ENCODE measurements at regions not wholly inside any gene's neighbourhood (a gene's known extent, or its start where the extent isn't known, plus 50 kb on each side); places are given as distances from the start of the nearest gene placed in this dataset.

GRCh38 chr3:94615275-94616065 lies 552.6 kb downstream of the NSUN3 start:
- H3K27ac ChIP-seq, result no peak overlapping the region
- no peak overlapping the region for H3K4me3 ChIP-seq
- no peaks in the 10 kb centered on the region for H3K27me3 ChIP-seq (replicated peaks; ENCODE audit: insufficient read depth)
- H3K36me3 ChIP-seq, result no peaks in the 10 kb centered on the region
- TF ChIP-seq CTCF (IDR thresholded peaks at IDR 0.05), result no peak
- DNase-seq (ENCODE audit: low spot score), result no peak
- no peak for ATAC-seq (ENCODE audit: insufficient number of reproducible peaks, low FRiP score, low read depth)
- no peaks in the 10 kb centered on the region for H3K9me3 ChIP-seq
- H3K4me1 ChIP-seq (ENCODE audit: control insufficient read depth in 1 of 2, low read depth in 2 of 2), result no peaks in the 10 kb centered on the region

GRCh38 chr3:94616833-94617232 lies 554.0 kb downstream of the NSUN3 start:
- H3K4me1 ChIP-seq (ENCODE audit: control insufficient read depth in 1 of 2, low read depth in 2 of 2), result no peaks in the 10 kb centered on the region
- no peak for TF ChIP-seq CTCF (IDR thresholded peaks at IDR 0.05)
- no peak overlapping the region for H3K27ac ChIP-seq
- ATAC-seq (ENCODE audit: insufficient number of reproducible peaks, low FRiP score, low read depth), result no peak
- H3K4me3 ChIP-seq, result no peak overlapping the region
- DNase-seq (ENCODE audit: low spot score), result no peak
- no peaks in the 10 kb centered on the region for H3K27me3 ChIP-seq (replicated peaks; ENCODE audit: insufficient read depth)
- H3K9me3 ChIP-seq, result no peaks in the 10 kb centered on the region
- no peaks in the 10 kb centered on the region for H3K36me3 ChIP-seq

GRCh38 chr3:94617312-94617711 lies 554.5 kb downstream of the NSUN3 start:
- TF ChIP-seq CTCF (IDR thresholded peaks at IDR 0.05), result no peak
- H3K36me3 ChIP-seq, result no peaks in the 10 kb centered on the region
- no peaks in the 10 kb centered on the region for H3K4me1 ChIP-seq (ENCODE audit: control insufficient read depth in 1 of 2, low read depth in 2 of 2)
- DNase-seq (ENCODE audit: low spot score), result no peak
- H3K9me3 ChIP-seq, result no peaks in the 10 kb centered on the region
- no peak overlapping the region for H3K4me3 ChIP-seq
- ATAC-seq (ENCODE audit: insufficient number of reproducible peaks, low FRiP score, low read depth), result no peak
- H3K27ac ChIP-seq, result no peak overlapping the region
- H3K27me3 ChIP-seq (replicated peaks; ENCODE audit: insufficient read depth), result no peaks in the 10 kb centered on the region

GRCh38 chr3:94619643-94620042 lies 556.8 kb downstream of the NSUN3 start:
- no peak overlapping the region for H3K4me3 ChIP-seq
- DNase-seq (ENCODE audit: low spot score) (no peak), ATAC-seq (ENCODE audit: insufficient number of reproducible peaks, low FRiP score, low read depth) (no peak)

GRCh38 chr3:94626573-94626972 lies 563.7 kb downstream of the NSUN3 start:
- H3K27ac ChIP-seq, result no peak overlapping the region
- H3K9me3 ChIP-seq, result no peaks in the 10 kb centered on the region
- no peak overlapping the region for H3K4me3 ChIP-seq
- H3K36me3 ChIP-seq, result no peaks in the 10 kb centered on the region
- no peaks in the 10 kb centered on the region for H3K4me1 ChIP-seq (ENCODE audit: control insufficient read depth in 1 of 2, low read depth in 2 of 2)
- ATAC-seq (ENCODE audit: insufficient number of reproducible peaks, low FRiP score, low read depth), result no peak
- DNase-seq (ENCODE audit: low spot score), result no peak
- H3K27me3 ChIP-seq (replicated peaks; ENCODE audit: insufficient read depth), result no peaks in the 10 kb centered on the region
- TF ChIP-seq CTCF (IDR thresholded peaks at IDR 0.05), result no peak

More at GRCh38 chr3:94619643-94620042, 556.8 kb downstream of the NSUN3 start:
- H3K9me3 ChIP-seq, result no peaks in the 10 kb centered on the region
- no peaks in the 10 kb centered on the region for H3K27me3 ChIP-seq (replicated peaks; ENCODE audit: insufficient read depth)
- no peak for TF ChIP-seq CTCF (IDR thresholded peaks at IDR 0.05)
- H3K4me1 ChIP-seq (ENCODE audit: control insufficient read depth in 1 of 2, low read depth in 2 of 2), result no peaks in the 10 kb centered on the region
- H3K36me3 ChIP-seq, result no peaks in the 10 kb centered on the region
- H3K27ac ChIP-seq, result no peak overlapping the region
